GM19468 (cell line): ENCODE measurements at regions not wholly inside any gene's neighbourhood (a gene's known extent, or its start where the extent isn't known, plus 50 kb on each side); places are given as distances from the start of the nearest gene placed in this dataset.

Experiments
- ATAC-seq: cut with Tn5 transposase; IDR thresholded peaks from one replicate; pipeline ENCODE4 v1.9.1; 2021; ENCODE audit warnings: mild to moderate bottlenecking, moderate library complexity, moderate number of reproducible peaks; ENCODE audit not compliant: unreplicated experiment; ENCODE audit errors: extremely low read depth

DNA sequence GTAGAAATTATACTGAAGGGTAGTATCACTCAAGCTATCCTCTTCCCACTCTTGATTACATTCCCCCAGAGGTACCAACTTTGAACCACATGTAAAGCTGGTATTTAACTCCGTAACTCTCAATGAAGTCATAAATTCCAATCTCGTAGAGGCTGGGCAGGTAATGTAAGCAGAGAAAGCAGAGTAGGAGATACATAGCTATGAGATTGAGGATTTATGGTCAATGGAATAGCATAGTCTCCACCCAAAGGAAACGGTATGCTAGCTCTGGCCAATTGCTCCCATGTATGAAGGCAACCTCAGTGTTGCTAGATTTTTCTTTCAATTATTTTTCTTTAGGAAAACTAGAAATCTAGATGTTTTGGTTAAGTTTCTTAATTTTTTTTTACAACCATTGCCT lies 163.1 kb upstream of the NRIP1 start:
- ATAC-seq = no peak

DNA sequence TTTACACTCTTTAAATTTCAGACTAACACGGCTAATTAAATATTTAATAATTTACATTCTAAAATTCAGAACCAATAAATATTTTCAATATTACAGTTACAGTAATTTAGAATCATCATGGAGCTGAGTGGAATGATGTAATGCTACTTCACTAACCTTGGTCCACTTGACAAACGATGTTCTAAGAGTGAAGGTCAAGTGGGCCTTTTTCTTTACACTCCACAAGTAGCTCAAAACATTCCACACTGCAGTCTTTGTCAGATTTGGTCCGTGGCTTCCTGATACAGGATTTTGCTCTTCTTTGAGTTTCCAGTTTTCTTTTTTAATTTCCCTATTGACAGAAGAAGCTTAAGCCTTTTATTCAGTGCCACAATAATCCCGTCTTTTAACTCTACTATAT lies 164.6 kb upstream of the NRIP1 start:
- ATAC-seq = no peak

GRCh38 chr21:15233611-15234010 lies 168.8 kb upstream of the NRIP1 start:
- ATAC-seq = no peak

- no peak for ATAC-seq
Observed at GRCh38 chr21:15236111-15236510, 171.3 kb upstream of the NRIP1 start.

- no peak for ATAC-seq
Observed at GRCh38 chr21:15240848-15241247, 176.0 kb upstream of the NRIP1 start.

DNA sequence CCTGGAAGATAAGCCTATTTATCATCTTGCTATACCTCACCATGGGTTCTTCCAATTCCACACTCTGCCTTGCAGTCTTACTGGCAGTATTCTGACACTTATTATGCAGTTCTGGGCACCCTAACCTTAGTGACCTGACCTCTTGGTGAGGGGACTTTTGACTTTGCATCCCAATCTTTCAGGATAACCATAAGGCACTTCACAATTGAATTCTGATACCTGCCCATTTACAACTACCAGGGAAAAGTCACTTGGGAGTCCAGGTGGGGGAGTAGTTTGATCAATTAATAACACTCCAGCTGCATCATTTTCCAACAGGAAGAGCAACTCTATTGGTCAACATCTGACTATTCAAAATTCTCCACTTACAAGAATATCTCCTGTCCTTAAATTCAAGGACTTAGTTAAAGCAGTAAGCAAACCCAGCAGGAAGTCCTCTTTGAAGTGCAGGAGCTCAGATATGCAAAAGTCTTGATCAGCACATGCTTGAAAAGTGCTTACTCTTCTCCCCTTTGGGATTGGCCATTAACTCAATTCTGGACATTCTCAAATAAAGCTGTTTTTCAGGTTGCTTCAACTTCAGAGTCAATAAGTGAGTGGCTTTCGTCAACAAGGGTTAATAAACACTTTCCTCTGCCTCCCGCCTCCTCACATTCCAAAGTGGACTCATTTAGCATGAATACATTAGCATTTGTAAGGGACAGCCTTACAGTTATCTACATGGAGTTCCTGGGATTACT lies 177.4 kb upstream of the NRIP1 start:
- no peak for ATAC-seq

DNA sequence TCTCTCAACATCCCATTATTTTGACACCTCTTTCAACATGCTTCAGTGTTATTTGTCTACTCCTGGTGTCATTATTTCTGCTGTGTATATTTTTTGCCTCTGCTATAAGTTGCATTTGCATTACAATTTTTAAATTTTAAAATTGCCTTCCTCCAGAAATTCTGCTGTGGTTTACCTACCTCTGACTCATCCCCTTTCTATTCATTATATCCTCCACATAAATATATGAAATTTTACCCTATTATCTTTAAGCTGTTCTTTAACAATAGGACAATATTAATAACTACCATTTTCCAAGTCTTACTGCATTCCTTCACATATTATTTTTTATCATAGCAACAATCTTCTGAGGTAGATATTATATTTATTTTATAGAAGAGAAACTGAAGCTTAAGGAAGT lies 178.1 kb upstream of the NRIP1 start:
- no peak for ATAC-seq

GRCh38 chr21:15243406-15243805 lies 178.6 kb upstream of the NRIP1 start:
- no peak for ATAC-seq

DNA sequence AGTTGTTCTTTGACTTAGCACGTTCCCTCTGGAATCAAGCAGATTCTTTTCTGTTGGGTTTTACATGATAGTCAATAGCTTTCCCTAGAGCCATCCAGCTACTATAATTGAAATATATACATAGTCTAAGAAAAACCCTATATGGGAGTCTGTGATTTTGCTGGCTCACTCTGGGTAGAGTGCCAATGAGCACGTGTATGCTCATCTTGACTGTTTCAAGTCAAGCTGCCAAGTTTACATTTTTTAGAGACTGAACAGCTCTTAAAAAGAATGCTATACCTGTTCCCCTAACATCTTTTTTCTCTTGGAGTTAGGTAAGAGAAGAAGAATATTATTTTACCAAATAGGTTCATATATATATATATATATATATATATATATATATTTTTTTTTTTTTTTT lies 182.8 kb upstream of the NRIP1 start:
- ATAC-seq = no peak

DNA sequence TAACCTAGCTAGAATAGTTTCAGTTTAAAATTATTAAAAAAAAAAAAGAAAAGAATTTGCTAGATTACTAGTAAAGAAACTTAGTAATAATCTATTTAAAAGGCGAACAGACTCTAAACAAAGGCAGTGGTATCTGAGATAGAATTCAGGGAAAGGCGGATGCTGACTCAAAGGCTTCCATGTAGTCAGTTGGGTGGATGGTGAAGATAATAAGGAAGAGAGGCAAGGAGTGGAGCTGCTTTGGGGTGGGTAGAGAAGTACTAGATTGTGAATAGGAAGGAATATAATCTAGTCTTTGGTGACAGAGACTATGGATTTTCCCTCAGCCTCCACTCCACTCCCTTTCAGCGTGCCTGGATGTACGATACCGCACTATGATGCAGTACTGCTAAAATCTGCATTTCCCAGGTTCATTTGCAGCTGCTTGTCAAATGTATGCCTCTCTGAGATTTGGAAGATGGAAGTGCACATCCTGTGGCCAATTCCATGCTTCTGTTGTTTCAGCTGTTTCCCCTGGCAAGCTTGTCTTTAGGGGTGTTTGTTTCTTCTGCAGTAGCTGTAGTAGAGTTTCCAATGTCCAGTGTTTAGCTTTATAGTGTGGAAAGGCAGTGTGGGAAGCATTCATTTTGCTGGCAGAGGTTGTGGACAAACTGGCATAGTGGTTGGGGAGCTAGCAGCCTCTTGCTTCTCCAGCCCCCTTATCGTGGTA lies 184.6 kb upstream of the NRIP1 start:
- ATAC-seq = no peak

DNA sequence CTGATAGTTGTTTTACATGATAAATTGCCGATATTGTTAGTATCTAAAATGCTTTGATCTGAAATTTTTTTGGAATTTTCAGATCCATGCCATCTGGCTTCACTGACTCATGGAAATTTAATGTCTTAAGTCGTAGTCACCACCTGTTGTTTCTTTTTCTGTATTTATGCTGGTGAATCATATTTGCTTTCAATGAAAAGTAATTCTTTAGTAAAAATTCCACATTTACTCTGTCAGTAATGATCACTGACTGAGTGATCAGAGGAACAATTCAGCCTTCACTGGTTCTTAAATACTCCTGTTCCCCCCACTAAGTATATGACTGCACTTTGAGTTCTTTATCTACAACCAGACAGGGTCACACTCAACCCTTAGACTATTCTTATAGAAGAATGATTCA lies 185.6 kb upstream of the NRIP1 start:
- no peak for ATAC-seq

GRCh38 chr21:15252431-15252830 lies 187.6 kb upstream of the NRIP1 start:
- no peak for ATAC-seq

DNA sequence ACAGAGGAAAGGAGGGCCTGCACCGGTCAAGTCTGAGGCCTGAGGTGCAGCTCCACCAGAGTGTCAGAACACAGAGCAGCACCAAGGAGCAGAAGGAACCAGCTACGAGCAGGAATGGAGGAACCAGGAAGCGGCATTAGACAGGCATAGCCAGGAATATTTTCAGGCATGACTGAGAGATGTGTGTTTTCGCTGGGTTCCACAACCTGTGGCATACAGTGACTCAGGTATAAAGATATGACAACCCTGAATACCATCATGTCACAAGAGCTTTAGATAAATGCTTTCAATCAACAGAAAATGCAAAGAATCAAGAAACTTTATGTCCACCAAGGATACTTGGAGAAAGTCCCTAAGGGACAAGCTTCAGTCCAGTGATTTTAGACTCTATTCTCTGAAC lies 189.3 kb upstream of the NRIP1 start:
- no peak for ATAC-seq

DNA sequence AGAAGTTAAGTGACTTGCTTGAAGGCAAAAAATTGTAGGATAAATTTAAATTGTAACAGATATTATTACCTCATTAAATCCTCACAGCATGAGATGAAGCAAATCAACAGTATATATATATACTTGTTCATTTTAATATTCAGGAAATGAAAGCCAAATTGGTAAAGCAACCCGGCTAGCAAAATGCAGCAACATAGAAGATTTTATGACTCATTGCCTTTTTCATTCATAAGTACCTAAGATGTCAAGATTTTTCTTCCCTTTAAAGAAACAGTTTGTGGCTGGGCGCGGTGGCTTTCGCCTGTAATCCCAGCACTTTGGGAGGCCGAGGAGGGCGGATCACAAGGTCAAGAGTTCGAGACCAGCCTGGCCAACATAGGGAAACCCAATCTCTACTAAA lies 190.5 kb upstream of the NRIP1 start:
- no peak for ATAC-seq

DNA sequence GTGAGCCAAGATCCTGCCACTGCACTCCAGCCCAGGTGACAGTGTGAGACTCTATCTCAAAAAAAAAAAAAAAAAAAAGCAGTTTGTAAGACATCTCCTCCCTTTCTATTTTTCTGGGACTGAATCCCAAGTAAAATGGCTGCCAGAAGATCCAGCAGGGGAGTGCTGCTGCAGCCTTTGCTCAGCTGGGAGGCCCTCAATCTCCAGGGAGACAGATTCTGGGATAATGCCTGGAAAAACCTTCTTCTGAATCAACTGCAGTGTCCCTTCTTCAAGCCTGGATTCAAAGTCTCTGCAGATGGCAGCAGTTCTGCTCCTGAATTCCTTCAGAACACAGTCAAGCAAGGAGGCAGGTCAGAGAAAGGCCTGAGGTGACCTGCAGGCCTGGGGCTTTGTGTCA lies 191.0 kb upstream of the NRIP1 start:
- no peak for ATAC-seq

DNA sequence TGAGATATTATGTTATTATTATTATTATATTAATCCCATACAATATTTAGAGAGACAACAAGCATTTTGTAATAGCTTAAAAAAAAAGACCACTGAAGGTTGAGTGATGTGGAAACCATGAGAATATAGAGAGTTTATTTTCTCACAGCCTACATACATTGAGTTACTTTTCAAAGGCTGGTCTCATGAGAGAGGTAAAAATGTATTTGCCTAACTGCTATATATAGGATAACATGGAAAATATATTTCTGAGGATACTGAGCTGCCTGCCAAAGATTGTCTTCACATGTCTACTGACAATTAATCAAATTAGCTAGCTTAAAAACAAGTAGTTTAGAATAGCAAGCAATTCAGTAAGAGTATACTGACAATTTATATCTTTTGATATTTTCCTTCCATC lies 192.2 kb upstream of the NRIP1 start:
- no peak for ATAC-seq

DNA sequence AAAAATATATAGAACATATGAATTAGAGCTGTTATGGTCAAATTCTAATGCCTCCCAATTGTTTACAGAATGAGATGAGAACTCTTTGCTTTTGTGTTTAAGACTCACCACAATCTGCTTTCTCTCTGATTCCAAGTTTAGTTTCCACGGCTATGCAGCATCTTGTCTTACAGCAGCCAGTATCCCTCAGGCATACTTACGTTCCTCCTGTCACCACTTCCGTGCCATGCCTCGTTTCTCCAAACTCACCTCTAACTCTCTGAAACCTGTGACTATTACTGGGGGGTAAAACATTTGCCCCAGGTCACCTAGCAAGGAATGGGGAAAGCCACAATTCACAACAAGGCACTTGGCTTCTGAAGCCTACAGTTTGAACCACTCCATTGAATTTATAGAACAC lies 192.8 kb upstream of the NRIP1 start:
- no peak for ATAC-seq

- ATAC-seq = no peak
Observed at GRCh38 chr21:15259824-15260223, 195.0 kb upstream of the NRIP1 start.

DNA sequence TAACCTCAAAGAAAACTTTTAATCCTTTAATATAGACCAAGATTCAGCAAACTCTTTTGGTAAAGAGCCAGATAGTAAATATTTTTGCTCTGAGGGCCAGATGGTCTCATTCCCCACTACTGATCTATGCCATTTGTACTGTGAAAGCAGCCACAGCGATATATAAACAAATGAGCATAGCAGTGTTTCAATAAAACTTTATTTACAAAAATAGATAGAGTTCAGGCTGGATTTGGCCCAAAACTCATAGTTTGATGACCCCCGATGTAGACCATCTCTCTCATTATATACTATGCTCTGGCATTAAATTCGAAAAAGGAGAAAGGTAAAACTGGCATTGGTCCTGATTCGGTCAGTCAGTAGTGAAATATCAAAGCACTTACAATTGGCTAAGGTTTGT lies 195.8 kb upstream of the NRIP1 start:
- no peak for ATAC-seq

DNA sequence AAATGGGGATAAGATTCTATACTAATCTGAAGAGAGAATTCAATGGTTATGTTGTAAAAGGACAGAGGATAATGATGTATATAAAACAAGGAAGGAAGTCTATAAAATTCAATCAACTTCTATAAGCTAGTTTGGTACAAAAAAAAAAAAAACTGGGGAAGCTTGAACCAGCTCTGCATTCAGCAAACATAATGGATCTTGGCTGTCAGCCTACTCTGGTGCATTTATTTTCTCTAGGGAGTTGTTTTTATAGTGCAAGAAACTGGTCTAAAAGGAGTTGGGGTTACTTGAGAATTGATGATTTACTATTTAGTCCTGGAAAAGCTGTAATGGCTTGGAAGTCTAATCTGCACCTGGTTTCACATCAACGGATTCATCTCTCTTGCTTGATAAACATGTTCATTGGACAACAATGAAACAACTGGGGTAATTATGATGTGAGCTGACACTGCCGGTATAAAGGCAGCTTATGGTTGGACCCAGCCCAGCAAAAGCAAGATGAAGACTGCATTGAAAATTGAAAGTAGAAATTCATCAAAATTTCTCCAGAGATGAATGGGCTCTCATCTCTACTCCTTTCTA lies 199.4 kb upstream of the NRIP1 start:
- no peak for ATAC-seq

- ATAC-seq = no peak
Observed at GRCh38 chr21:15272171-15272570, 207.4 kb upstream of the NRIP1 start.

DNA sequence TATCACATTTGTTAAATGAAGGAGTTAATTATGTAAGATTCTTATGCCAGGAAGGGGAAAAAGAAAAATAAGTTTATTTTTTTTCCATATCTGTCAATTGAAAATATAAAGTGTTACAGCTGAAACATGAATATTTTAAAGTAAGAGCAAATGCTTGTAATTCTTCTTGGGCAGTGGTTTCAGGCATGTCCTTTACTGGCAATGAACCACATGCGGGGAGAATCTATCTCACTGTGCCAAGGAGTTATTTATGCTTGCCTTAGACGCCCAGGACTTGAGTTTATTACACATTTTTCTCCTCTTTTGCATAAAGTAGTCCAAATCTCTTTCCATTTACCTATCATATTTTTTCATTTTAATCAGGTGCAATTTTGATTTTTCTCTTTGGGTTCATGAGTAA lies 207.8 kb upstream of the NRIP1 start:
- no peak for ATAC-seq
